SK-N-MC (cell line): ENCODE measurements at regions not wholly inside any gene's neighbourhood (a gene's known extent, or its start where the extent isn't known, plus 50 kb on each side); places are given as distances from the start of the nearest gene placed in this dataset.

ENCODE experiments used
- DNase-seq: peaks from one replicate; pipeline ENCODE4 v3.0.0-alpha.2; 2011; ENCODE audit warnings: low read depth, low spot score
- H3K27ac ChIP-seq: fragments of 200-600 bp; sonication (generic); 2 replicates; pipeline ENCODE4 v1.5.1; 2016; ENCODE audit warnings: mixed run types
- H3K36me3 ChIP-seq: fragments of 200-600 bp; sonication (generic); 2 replicates; pipeline ENCODE4 v1.6.1; 2017; ENCODE audit warnings: antibody characterized with exemption, low read length, mixed read lengths; ENCODE audit not compliant: insufficient read depth
- H3K4me3 ChIP-seq: fragments of 200-600 bp; sonication (generic); 2 replicates; pipeline ENCODE4 v1.5.1; 2016
- H3K9ac ChIP-seq: fragments of 200-600 bp; sonication (generic); 2 replicates; pipeline ENCODE4 v1.8.0; 2017; ENCODE audit warnings: mixed run types, mixed read lengths; ENCODE audit not compliant: insufficient read length
- H3K9me3 ChIP-seq: fragments of 200-600 bp; sonication (generic); 2 replicates; pipeline ENCODE4 v1.6.1; 2017; ENCODE audit warnings: low read depth, mild to moderate bottlenecking, antibody characterized with exemption, low read length, moderate library complexity, mixed read lengths
- EZH2 ChIP-seq: fragments of 200-600 bp; sonication (generic); IDR thresholded peaks from one replicate; pipeline ENCODE4 v1.6.1; 2017; ENCODE audit warnings: antibody characterized with exemption
- FOXP2 ChIP-seq: optimal IDR thresholded peaks from 2 replicates; pipeline ENCODE3; 2011; ENCODE audit warnings: mild to moderate bottlenecking, moderate library complexity; ENCODE audit not compliant: insufficient read depth; ENCODE audit errors: extremely low read length, control extremely low read depth
- POLR2AphosphoS5 ChIP-seq: IDR thresholded peaks from 2 replicates; pipeline ENCODE4 v1.6.1; 2012; ENCODE audit warnings: mild to moderate bottlenecking, low read depth, low read length, borderline replicate concordance

DNA sequence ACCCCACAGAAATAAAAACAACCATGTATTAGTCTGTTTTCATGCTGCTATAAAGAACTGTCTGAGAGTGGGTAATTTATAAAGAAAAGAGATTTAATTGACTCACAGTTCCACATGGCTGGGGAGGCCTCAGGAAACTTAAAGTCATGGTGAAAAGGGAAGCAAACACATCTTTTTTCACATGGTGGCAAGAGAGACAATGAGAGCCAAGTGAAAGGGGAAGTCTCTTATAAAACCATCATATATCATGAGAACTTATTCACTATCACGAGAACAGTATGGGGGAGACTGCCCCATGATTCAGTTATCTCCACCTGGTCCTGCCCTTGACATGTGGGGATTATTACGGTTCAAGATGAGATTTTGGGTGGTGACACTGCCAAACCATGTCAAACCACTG lies 141.5 kb downstream of the ZMAT3 start:
- Histone ChIP-seq H3K27ac (no peak overlapping the region), H3K9me3 (no peaks in the 10 kb centered on the region), H3K36me3 (no peaks in the 10 kb centered on the region), H3K4me3 (no peak overlapping the region), H3K9ac (no peak overlapping the region)
- no peak for DNase-seq
- TF ChIP-seq POLR2AphosphoS5 (no peak), FOXP2 (no peak), EZH2 (no peak)

DNA sequence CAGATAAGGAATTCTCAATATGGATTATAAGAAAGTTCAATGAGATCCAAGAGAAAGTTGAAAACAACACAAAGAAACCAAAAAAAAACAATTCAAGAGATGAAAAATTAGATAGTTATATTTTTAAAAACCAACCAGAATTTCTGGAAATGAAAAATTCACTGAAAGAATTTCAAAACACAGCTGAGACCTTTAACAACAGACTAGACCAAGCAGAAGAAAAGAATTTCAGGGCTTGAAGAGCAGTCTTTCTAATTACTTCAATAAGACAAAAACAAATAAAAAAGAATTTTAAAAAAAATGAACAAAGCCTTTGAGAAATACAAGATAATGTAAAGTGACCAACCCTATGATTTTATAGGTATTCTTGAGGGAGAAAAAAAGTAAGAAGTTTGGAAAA lies 155.4 kb downstream of the ZMAT3 start:
- Histone ChIP-seq H3K4me3 (no peak overlapping the region), H3K27ac (no peak overlapping the region), H3K36me3 (no peaks in the 10 kb centered on the region), H3K9ac (no peak overlapping the region), H3K9me3 (no peaks in the 10 kb centered on the region)
- TF ChIP-seq POLR2AphosphoS5 (no peak), FOXP2 (no peak), EZH2 (no peak)
- DNase-seq: no peak

DNA sequence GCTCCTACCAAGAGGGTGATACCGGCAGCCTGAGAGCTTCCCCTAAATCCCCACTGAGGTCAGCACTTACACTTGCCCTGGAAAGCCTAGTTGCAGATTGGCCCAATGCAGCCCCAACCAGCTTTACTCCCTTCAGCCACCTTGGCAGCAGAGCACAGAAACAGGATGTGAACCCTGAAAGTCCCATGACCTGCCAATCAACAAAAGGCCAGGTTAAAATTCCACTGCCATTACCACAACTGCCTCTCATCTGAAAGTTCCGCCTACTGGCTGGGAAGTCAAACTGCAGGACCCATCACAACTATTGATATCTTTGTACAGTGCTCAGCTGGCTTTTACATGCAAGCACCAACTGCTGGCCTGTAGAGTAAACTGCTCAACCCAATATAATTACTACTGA lies 156.2 kb downstream of the ZMAT3 start:
- no peak overlapping the region for H3K9ac ChIP-seq
- H3K36me3 ChIP-seq: no peaks in the 10 kb centered on the region
- TF ChIP-seq POLR2AphosphoS5 (no peak), EZH2 (no peak), FOXP2 (no peak)
- no peak for DNase-seq
- H3K4me3 ChIP-seq: no peak overlapping the region
- no peaks in the 10 kb centered on the region for H3K9me3 ChIP-seq
- no peak overlapping the region for H3K27ac ChIP-seq

DNA sequence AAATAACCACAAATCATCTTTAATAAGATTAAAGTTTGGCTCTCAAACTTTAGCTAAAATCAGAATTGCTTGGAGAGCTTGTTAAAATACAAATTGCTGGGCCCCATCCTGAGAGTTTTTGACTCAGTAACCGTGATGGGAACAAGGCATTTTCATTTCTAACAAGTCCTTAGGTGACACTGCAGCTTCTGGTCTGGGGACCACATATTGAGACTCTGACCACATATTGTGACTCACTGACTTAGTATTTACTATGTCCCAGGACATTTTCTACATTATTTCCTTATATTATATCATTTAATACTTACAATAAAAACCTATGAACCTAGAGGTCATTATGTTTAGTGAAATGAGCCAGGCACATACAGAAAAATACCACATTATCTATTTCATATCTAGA lies 164.5 kb downstream of the ZMAT3 start:
- H3K9ac ChIP-seq: no peak overlapping the region
- no peaks in the 10 kb centered on the region for H3K9me3 ChIP-seq
- no peak overlapping the region for H3K4me3 ChIP-seq
- no peak for TF ChIP-seq FOXP2
- TF ChIP-seq EZH2: no peak
- no peak for TF ChIP-seq POLR2AphosphoS5
- DNase-seq: no peak
- no peak overlapping the region for H3K27ac ChIP-seq
- no peaks in the 10 kb centered on the region for H3K36me3 ChIP-seq

GRCh38 chr3:178901204-178901603 lies 170.4 kb downstream of the ZMAT3 start:
- Histone ChIP-seq H3K4me3 (no peak overlapping the region), H3K27ac (no peak overlapping the region), H3K9me3 (no peaks in the 10 kb centered on the region), H3K36me3 (no peaks in the 10 kb centered on the region), H3K9ac (no peak overlapping the region)
- no peak for DNase-seq
- TF ChIP-seq POLR2AphosphoS5: no peak
- TF ChIP-seq FOXP2: no peak
- no peak for TF ChIP-seq EZH2

DNA sequence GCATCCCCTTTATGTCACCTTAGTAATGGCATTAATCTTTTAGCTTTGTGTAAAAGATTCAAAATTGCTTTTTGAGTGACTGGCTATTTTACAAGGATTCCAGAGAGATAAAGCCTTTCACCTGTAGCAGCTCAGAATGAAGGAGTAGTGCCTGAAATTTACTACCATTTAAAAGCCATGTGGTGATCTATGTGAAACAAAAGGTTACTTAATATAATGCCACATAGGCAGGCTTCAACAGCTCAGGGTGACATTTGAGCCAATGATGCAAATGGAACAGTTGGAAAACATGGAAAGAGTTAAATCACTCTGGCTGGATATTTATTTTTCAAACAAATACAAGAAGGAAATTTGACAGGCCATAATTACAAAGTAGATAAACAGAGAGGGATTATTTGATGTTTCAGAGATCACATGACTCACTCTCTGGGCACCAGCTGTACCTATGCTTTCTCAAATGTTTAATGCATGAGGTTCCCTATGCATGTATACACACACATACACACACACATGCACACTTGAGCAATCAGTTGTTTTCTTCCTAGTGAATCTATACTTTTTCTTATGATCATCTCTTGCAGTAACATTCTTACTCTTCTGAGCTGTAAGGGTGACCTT lies 171.5 kb downstream of the ZMAT3 start:
- DNase-seq: no peak
- no peak for TF ChIP-seq EZH2
- H3K36me3 ChIP-seq: no peaks in the 10 kb centered on the region
- no peak overlapping the region for H3K9ac ChIP-seq
- no peak overlapping the region for H3K27ac ChIP-seq
- no peaks in the 10 kb centered on the region for H3K9me3 ChIP-seq
- H3K4me3 ChIP-seq: no peak overlapping the region

GRCh38 chr3:178895178-178895789 lies 176.3 kb downstream of the ZMAT3 start:
- no peaks in the 10 kb centered on the region for H3K36me3 ChIP-seq

More at GRCh38 chr3:178895178-178895789, 176.3 kb downstream of the ZMAT3 start:
- TF ChIP-seq POLR2AphosphoS5 (no peak), EZH2 (no peak), FOXP2 (no peak)
- Histone ChIP-seq H3K4me3 (no peak overlapping the region), H3K27ac (no peak overlapping the region), H3K9ac (no peak overlapping the region), H3K9me3 (no peaks in the 10 kb centered on the region)
- no peak for DNase-seq
